ENCODE measurements at regions not wholly inside any gene's neighbourhood (a gene's known extent, or its start where the extent isn't known, plus 50 kb on each side); places are given as distances from the start of the nearest gene placed in this dataset.

- TF ChIP-seq, protein P1, sequence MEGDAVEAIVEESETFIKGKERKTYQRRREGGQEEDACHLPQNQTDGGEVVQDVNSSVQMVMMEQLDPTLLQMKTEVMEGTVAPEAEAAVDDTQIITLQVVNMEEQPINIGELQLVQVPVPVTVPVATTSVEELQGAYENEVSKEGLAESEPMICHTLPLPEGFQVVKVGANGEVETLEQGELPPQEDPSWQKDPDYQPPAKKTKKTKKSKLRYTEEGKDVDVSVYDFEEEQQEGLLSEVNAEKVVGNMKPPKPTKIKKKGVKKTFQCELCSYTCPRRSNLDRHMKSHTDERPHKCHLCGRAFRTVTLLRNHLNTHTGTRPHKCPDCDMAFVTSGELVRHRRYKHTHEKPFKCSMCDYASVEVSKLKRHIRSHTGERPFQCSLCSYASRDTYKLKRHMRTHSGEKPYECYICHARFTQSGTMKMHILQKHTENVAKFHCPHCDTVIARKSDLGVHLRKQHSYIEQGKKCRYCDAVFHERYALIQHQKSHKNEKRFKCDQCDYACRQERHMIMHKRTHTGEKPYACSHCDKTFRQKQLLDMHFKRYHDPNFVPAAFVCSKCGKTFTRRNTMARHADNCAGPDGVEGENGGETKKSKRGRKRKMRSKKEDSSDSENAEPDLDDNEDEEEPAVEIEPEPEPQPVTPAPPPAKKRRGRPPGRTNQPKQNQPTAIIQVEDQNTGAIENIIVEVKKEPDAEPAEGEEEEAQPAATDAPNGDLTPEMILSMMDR (IDR thresholded peaks at IDR 0.05), result no peak
- no peak for TF ChIP-seq POLR2A (IDR thresholded peaks at IDR 0.05)
Observed at GRCh38 chr11:25225078-25225477, 728.2 kb downstream of the LUZP2 start.
